ENCODE measurements at regions not wholly inside any gene's neighbourhood (a gene's known extent, or its start where the extent isn't known, plus 50 kb on each side); places are given as distances from the start of the nearest gene placed in this dataset.

GRCh38 chr10:117884592-117884991 is 162.1 kb downstream of the RAB11FIP2 start:
- Histone ChIP-seq H3K27ac (ENCODE audit: insufficient read depth, low read length) (no peak overlapping the region), H3K4me1 (ENCODE audit: control insufficient read depth, extremely low read depth, insufficient read depth, low read length) (no peaks in the 10 kb centered on the region), H3K36me3 (ENCODE audit: control insufficient read depth, insufficient read depth, low read length) (no peaks in the 10 kb centered on the region), H3K79me2 (ENCODE audit: control insufficient read depth, insufficient read depth, low read length) (no peaks in the 10 kb centered on the region), H3K9ac (ENCODE audit: insufficient read depth, low read length) (no peak overlapping the region), H3K4me2 (ENCODE audit: extremely low read depth, insufficient read depth, low read length) (no peak overlapping the region), H3K27me3 (ENCODE audit: control insufficient read depth, insufficient read depth, low read length) (no peaks in the 10 kb centered on the region), H4K20me1 (ENCODE audit: control insufficient read depth, extremely low read depth, insufficient read depth, low read length) (no peaks in the 10 kb centered on the region), H2AFZ (ENCODE audit: low read length) (no peak overlapping the region), H3K4me3 (replicated peaks in 1 of 4; ENCODE audit: control extremely low read depth in 1 of 4, insufficient read depth in 1 of 4, low read depth in 3 of 4, low read length in 4 of 4) (no peak overlapping the region), H3K9me3 (ENCODE audit: control insufficient read depth, insufficient read depth, low read depth, low read length) (no peaks in the 10 kb centered on the region)
- DNase-seq (ENCODE audit: low read depth in 2 of 2), result no peak
- TF ChIP-seq EZH2 (IDR thresholded peaks at IDR 0.05; ENCODE audit: low read length, missing control alignments) (no peak), CTCF (conservative IDR thresholded peaks at IDR 0.05 in 1 of 2, IDR thresholded peaks at IDR 0.05 in 1 of 2; ENCODE audit: low read depth in 1 of 2, low read length in 2 of 2) (no peak)

- Histone ChIP-seq H3K9ac (ENCODE audit: insufficient read depth, low read length) (no peak overlapping the region), H3K27ac (ENCODE audit: insufficient read depth, low read length) (no peak overlapping the region), H4K20me1 (ENCODE audit: control insufficient read depth, extremely low read depth, insufficient read depth, low read length) (no peaks in the 10 kb centered on the region), H3K36me3 (ENCODE audit: control insufficient read depth, insufficient read depth, low read length) (no peaks in the 10 kb centered on the region), H2AFZ (ENCODE audit: low read length) (no peak overlapping the region), H3K9me3 (ENCODE audit: control insufficient read depth, insufficient read depth, low read depth, low read length) (no peaks in the 10 kb centered on the region), H3K79me2 (ENCODE audit: control insufficient read depth, insufficient read depth, low read length) (no peaks in the 10 kb centered on the region), H3K4me3 (replicated peaks in 1 of 4; ENCODE audit: control extremely low read depth in 1 of 4, insufficient read depth in 1 of 4, low read depth in 3 of 4, low read length in 4 of 4) (no peak overlapping the region), H3K4me1 (ENCODE audit: control insufficient read depth, extremely low read depth, insufficient read depth, low read length) (no peaks in the 10 kb centered on the region), H3K27me3 (ENCODE audit: control insufficient read depth, insufficient read depth, low read length) (no peaks in the 10 kb centered on the region), H3K4me2 (ENCODE audit: extremely low read depth, insufficient read depth, low read length) (no peak overlapping the region)
- no peak for TF ChIP-seq EZH2 (IDR thresholded peaks at IDR 0.05; ENCODE audit: low read length, missing control alignments)
- no peak for TF ChIP-seq CTCF (conservative IDR thresholded peaks at IDR 0.05 in 1 of 2, IDR thresholded peaks at IDR 0.05 in 1 of 2; ENCODE audit: low read depth in 1 of 2, low read length in 2 of 2)
- no peak for DNase-seq (ENCODE audit: low read depth in 2 of 2)
Measured at GRCh38 chr10:117885206-117885829, 161.4 kb downstream of the RAB11FIP2 start.

GRCh38 chr10:117886766-117887165 is 160.0 kb downstream of the RAB11FIP2 start:
- Histone ChIP-seq H3K27me3 (ENCODE audit: control insufficient read depth, insufficient read depth, low read length) (no peaks in the 10 kb centered on the region), H3K4me3 (replicated peaks in 1 of 4; ENCODE audit: control extremely low read depth in 1 of 4, insufficient read depth in 1 of 4, low read depth in 3 of 4, low read length in 4 of 4) (no peak overlapping the region), H3K79me2 (ENCODE audit: control insufficient read depth, insufficient read depth, low read length) (no peaks in the 10 kb centered on the region), H3K9ac (ENCODE audit: insufficient read depth, low read length) (no peak overlapping the region), H3K27ac (ENCODE audit: insufficient read depth, low read length) (no peak overlapping the region), H2AFZ (ENCODE audit: low read length) (no peak overlapping the region), H3K4me1 (ENCODE audit: control insufficient read depth, extremely low read depth, insufficient read depth, low read length) (no peaks in the 10 kb centered on the region), H3K36me3 (ENCODE audit: control insufficient read depth, insufficient read depth, low read length) (no peaks in the 10 kb centered on the region), H4K20me1 (ENCODE audit: control insufficient read depth, extremely low read depth, insufficient read depth, low read length) (no peaks in the 10 kb centered on the region), H3K4me2 (ENCODE audit: extremely low read depth, insufficient read depth, low read length) (no peak overlapping the region), H3K9me3 (ENCODE audit: control insufficient read depth, insufficient read depth, low read depth, low read length) (no peaks in the 10 kb centered on the region)
- TF ChIP-seq CTCF (conservative IDR thresholded peaks at IDR 0.05 in 1 of 2, IDR thresholded peaks at IDR 0.05 in 1 of 2; ENCODE audit: low read depth in 1 of 2, low read length in 2 of 2), result no peak
- no peak for TF ChIP-seq EZH2 (IDR thresholded peaks at IDR 0.05; ENCODE audit: low read length, missing control alignments)
- no peak for DNase-seq (ENCODE audit: low read depth in 2 of 2)
